SK-N-SH treated with all-trans-retinoic acid at 6 μM for 48 hours (cell line): ENCODE measurements at regions not wholly inside any gene's neighbourhood (a gene's known extent, or its start where the extent isn't known, plus 50 kb on each side); places are given as distances from the start of the nearest gene placed in this dataset.

ENCODE experiments used
- ISL1 ChIP-seq: fragments of 250-450 bp; sonication (Bioruptor Pico); IDR thresholded peaks from 2 replicates; pipeline ENCODE4 v2.1.2; 2022; ENCODE audit warnings: mild to moderate bottlenecking, moderate library complexity
- RARB ChIP-seq: fragments of 250-450 bp; sonication (Bioruptor Pico); IDR thresholded peaks from 2 replicates; pipeline ENCODE4 v1.8.0; 2021; ENCODE audit warnings: mild to moderate bottlenecking, moderate library complexity
- SNAI2 ChIP-seq: fragments of 250-450 bp; sonication (Bioruptor Pico); IDR thresholded peaks from 2 replicates; pipeline ENCODE4 v1.5.0; 2020; ENCODE audit warnings: mild to moderate bottlenecking, moderate library complexity
- ZFP30 ChIP-seq: fragments of 450-650 bp; formaldehyde crosslinking; IDR thresholded peaks from 2 replicates; pipeline ENCODE4 v1.5.0; 2022; ENCODE audit warnings: mild to moderate bottlenecking, moderate library complexity
- ZNF70 ChIP-seq: fragments of 450-650 bp; formaldehyde crosslinking; IDR thresholded peaks from 2 replicates; pipeline ENCODE4 v1.5.0; 2020; ENCODE audit warnings: mild to moderate bottlenecking, moderate library complexity
- TF ChIP-seq, protein P1 (sequence below): fragments of 250-450 bp; sonication (Bioruptor Pico); IDR thresholded peaks from 2 replicates; pipeline ENCODE4 v1.8.0; 2021; ENCODE audit warnings: low read depth, mild to moderate bottlenecking, moderate library complexity, borderline replicate concordance

DNA sequence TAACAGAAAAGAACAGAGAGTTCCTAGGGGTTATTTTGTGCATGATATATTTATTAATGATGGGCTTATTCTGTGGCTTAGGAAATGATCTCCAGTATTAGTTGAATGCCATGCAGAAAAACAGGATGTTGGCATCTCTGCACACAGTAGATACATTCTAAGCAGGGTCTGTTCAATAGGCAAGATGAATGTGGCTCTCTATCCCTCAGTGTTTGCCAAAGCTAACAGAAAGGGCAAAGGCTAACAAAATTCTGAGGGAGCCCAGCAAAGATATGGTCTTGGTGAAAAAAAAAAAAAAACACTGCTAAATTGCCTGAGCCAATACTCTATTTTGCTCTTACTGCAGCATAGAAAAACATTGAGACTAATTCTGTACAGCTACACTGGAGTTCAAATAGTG is 1095.8 kb downstream of the UQCRFS1 start:
- TF ChIP-seq ZNF70 (CRISPR knock-in tag) (no peak), SNAI2 (CRISPR knock-in tag) (no peak), RARB (CRISPR knock-in tag) (no peak), ISL1 (CRISPR knock-in tag) (no peak), ZFP30 (no peak)
- TF ChIP-seq, protein P1, sequence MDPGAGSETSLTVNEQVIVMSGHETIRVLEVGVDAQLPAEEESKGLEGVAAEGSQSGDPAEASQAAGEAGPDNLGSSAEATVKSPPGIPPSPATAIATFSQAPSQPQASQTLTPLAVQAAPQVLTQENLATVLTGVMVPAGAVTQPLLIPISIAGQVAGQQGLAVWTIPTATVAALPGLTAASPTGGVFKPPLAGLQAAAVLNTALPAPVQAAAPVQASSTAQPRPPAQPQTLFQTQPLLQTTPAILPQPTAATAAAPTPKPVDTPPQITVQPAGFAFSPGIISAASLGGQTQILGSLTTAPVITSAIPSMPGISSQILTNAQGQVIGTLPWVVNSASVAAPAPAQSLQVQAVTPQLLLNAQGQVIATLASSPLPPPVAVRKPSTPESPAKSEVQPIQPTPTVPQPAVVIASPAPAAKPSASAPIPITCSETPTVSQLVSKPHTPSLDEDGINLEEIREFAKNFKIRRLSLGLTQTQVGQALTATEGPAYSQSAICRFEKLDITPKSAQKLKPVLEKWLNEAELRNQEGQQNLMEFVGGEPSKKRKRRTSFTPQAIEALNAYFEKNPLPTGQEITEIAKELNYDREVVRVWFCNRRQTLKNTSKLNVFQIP (CRISPR knock-in tag): no peak
